ENCODE measurements at regions not wholly inside any gene's neighbourhood (a gene's known extent, or its start where the extent isn't known, plus 50 kb on each side); places are given as distances from the start of the nearest gene placed in this dataset.

DNA sequence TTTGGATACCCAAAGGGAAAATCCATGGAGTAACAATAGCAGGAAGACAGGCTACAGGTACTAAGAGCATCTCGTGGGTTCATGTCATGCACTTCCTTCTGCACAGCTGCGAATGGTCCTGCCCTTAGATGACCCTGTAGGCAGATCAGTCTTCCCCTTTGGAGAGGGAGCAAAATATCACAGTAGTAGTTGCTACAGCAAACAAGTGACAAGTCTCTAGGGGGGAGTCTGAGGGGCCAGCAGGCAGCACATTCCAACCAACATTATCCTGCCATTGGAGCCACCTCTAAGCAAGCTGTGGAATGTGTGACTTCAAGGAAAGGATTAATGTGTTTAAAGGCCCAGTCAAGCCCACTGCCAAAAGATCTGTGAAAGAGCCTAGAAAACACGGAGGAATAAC lies 273.2 kb upstream of the PARD3B start:
- no peak for DNase-seq (ENCODE audit: low read depth)

DNA sequence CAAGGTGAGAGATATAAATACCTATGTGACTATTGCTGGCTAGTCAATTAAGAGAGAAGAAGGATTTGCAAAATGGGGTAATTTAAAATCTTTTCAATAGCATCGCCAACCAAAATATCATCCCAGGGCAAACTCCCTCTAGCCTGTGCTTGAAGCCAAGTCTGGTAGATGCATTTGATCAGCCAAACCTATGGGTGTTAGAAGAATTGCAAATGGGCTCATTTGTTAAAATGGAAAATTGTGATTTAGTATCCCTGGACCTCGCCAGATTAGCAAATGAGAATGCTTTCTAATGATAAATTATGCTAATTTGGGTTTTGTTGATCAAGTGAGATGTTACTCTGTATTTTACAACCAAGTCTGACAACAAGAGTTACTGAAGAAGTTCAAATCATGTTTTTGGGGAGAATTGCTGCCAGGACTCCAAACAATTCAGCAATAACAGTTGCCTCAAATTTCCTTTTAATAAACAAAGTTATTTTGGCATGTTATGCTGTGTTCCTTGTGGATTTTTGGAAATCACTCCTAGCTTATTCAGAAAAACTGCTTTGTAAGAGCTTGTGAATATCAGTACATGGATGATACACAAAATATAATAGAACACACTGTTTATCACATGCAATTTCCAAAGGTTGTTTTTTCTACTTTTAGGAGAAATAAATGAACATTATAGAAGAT lies 272.5 kb upstream of the PARD3B start:
- DNase-seq (ENCODE audit: low read depth), result no peak

DNA sequence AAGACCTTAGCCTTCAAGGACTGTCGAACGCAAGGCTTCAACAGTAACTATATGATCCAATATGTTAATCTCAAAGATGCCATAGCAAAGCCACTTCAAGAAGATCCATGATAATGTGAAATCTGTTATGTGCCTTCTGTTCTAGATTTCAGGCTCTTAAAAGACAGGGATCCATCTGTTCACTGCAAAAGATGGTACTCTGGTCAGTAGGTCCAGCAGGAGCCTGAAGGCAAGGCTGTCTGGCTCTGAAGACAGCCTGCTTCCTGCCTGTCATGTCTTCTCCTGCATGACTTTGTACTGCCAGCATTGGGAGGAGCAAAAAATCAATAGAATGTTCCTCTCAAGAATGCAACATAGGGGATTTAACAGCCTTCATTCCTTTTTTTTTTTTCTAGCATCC lies 270.8 kb upstream of the PARD3B start:
- no peak for DNase-seq (ENCODE audit: low read depth)

DNA sequence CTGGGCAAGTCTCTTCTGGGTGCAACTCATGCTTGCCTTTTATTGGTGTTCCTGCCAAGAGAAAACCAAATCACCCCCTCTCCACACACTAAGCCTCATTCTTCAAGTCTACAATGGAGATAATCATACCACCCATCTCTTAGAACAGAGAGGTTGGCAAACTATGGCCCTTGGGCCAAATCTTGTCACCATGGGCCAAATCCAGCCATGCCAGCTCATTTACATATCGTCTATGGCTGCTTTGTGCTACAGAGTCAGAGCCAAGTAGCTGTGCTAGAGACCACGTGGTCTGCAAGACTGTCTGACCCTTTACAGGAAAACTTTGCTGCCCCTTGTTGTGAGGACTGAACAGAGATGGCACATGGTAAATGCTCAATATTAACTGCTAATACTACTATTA lies 270.3 kb upstream of the PARD3B start:
- no peak for DNase-seq (ENCODE audit: low read depth)

- DNase-seq (ENCODE audit: low read depth), result no peak
Observed at GRCh38 chr2:204277226-204277625, 268.0 kb upstream of the PARD3B start.

- no peak for DNase-seq (ENCODE audit: low read depth)
Observed at GRCh38 chr2:204278454-204278853, 266.8 kb upstream of the PARD3B start.

DNA sequence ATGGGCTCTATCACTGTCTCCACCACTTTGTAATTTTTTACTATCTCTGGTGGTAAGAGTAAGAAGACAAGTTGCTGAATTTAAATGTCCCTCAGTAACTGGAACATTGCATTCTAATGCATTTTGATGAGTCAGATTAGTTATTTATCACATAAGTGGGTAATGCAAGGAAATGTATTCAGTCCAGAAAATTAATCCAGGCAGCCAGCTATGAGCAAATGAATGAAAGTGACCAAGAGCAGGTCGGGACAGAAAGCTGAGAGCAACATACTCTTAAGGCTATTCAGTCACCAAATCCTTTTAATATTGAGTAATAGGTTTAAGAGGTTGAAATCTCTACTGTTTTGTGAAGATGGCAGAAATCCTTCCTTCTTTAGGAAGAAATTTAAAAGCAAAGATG lies 265.5 kb upstream of the PARD3B start:
- DNase-seq (ENCODE audit: low read depth), result no peak

GRCh38 chr2:204280262-204280668 lies 265.0 kb upstream of the PARD3B start:
- no peak for DNase-seq (ENCODE audit: low read depth)

GRCh38 chr2:204282081-204282480 lies 263.2 kb upstream of the PARD3B start:
- no peak for DNase-seq (ENCODE audit: low read depth)

DNA sequence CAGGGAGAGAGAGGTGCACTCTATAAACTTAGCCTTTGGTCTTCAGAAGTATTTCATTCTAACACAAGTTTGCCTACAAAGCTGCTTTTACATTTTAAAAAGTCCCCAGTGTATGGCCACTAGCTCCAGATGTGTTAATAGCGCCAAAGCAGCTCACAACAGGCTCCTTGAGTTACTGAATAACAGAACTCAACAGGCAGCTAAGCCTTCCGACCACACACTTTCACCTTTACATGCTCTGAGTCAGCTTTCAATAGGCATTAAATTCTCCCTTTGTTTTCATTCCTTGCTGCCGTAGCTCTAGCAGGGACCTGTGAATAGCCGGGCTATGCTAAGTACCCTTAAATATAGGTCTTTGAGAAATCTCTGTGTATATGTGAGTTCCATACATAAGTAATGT lies 262.8 kb upstream of the PARD3B start:
- DNase-seq (ENCODE audit: low read depth), result no peak

- no peak for DNase-seq (ENCODE audit: low read depth)
Observed at GRCh38 chr2:204289066-204289465, 256.2 kb upstream of the PARD3B start.

- DNase-seq (ENCODE audit: low read depth), result no peak
Observed at GRCh38 chr2:204292439-204292838, 252.8 kb upstream of the PARD3B start.

- no peak for DNase-seq (ENCODE audit: low read depth)
Observed at GRCh38 chr2:204293884-204294747, 251.2 kb upstream of the PARD3B start.

GRCh38 chr2:204298404-204298803 lies 246.9 kb upstream of the PARD3B start:
- DNase-seq (ENCODE audit: low read depth), result no peak

DNA sequence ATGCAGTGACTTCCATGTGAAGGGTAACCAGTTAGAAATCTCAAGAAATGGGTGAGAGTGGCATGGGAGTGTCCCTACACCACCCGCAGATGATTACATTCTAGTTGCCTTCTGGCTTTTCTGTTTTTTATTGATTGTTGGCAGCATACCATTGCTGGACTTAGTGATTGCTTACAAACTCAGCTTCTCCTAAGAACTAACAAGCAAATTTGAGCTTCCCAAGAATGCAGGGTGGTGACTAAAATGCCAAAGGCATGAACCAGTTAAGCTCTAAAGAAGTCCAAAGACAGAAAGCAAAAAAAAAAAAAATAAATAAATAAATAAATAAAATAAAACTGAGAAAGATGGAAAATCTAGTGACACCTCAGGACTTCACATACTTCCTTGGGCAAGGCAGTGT lies 245.5 kb upstream of the PARD3B start:
- DNase-seq (ENCODE audit: low read depth), result peak; percentile 6

- no peak for DNase-seq (ENCODE audit: low read depth)
Observed at GRCh38 chr2:204306667-204307066, 238.6 kb upstream of the PARD3B start.

DNA sequence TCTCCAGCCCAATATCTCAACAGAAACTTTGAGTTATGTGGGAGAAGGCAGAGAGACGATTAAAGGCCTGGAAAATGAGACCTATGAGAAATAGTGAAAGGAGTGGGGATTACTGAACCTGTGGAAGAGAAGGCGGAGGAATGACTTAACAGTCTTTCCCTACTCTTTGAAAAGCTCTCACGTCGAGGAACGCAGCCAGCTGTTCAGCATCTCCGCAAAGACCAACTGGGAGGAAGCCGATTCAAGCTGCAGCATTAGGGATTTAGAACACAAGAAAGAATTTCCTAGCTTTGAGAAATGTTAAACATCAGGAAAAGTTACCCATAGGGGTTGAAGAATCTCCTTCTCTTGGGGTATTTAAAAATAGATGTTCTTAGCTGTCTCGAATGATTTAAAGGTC lies 233.2 kb upstream of the PARD3B start:
- no peak for DNase-seq (ENCODE audit: low read depth)

DNA sequence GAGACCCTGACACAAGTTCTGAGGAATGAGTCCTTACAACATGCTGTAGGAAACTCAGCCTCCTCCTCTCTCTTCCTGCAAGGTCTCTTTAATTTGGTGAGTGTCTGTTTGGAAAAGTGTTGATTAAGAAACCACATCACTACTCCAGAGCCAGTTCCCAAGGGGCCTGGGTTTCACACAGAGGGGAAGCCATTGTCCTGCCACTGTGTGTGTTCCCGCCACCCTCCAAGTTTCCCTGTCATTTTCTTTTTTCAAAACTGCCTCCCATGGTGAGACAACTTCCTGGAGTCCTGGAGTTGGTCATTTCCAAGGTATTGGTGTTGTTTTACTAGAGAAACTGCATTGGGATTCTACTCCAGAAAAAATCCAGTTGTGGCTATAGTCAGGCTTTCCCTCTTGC lies 232.0 kb upstream of the PARD3B start:
- DNase-seq (ENCODE audit: low read depth), result no peak

- DNase-seq (ENCODE audit: low read depth), result peak; percentile 39
Observed at GRCh38 chr2:204315236-204315662, 230.0 kb upstream of the PARD3B start.

DNA sequence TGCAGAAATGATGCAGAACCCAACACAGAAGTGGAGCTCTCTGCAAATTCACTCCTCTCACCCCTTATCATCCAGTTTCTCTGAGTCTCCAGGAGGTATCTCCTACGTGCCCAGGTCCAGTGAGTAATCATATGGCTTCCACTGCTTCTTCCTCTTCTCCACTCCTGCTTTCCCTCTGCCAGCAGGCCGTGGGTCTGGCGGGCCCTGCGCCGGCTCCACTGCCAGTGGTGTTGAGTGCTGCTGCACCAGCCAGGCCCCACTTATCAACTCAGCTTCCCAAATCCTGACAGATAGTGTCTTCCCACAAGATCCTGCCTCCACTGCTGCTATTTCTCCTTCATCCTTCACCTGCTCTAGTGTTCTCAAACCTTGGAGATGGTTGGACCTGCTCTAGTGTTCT lies 227.6 kb upstream of the PARD3B start:
- no peak for DNase-seq (ENCODE audit: low read depth)

DNA sequence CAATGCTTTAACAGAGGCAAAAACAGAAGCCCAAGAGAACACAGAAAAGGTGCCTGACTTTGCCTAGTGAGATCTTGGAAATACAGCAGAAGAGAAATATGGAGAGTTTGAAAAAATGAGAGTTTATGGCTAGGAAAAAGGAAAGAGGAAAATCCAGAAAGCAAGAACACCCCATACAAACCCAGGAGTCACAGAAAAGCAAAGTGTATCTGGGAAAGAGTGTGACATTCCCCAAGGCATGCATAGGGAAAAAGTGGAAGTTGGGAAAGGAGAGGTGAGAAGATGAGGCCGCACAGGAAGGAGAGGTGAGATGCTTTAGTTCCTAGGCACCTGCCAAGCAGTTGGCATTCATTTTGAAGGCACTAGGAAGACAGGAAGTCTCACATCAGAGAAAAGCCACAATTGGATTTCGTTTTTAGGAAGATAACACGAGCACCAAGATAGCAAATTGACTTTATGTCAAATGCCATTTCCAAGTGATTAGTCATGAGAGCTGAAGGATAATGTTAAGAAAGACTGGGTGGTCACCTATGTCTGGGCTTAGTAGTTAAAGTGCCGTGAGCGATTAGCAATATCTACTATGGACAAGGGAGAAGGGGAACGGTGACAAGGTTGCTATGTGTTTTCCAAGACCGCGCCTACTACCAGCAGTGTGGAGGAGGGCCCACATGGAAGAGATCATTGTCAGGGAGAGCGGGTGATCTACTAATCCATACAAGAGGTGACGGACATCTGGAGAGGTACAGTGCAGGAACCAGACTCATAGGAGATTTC lies 224.1 kb upstream of the PARD3B start:
- no peak for DNase-seq (ENCODE audit: low read depth)

- no peak for DNase-seq (ENCODE audit: low read depth)
Observed at GRCh38 chr2:204321910-204322751, 223.1 kb upstream of the PARD3B start.
